NCI-H82 (cell line): ENCODE measurements at regions not wholly inside any gene's neighbourhood (a gene's known extent, or its start where the extent isn't known, plus 50 kb on each side); places are given as distances from the start of the nearest gene placed in this dataset.

Experiments used
- DNase-seq: peaks from one replicate; lab custom pipeline; 2025; lab: John Stamatoyannopoulos, UW

- no peak for DNase-seq
Measured at GRCh38 chr2:136215908-136216472, 98.0 kb upstream of the CXCR4 start.

GRCh38 chr2:136215449-136215848 lies 97.5 kb upstream of the CXCR4 start:
- peak; percentile 21 for DNase-seq

GRCh38 chr2:136214307-136215200 lies 96.6 kb upstream of the CXCR4 start:
- DNase-seq = no peak

GRCh38 chr2:136213836-136214235 lies 95.9 kb upstream of the CXCR4 start:
- no peak for DNase-seq

- no peak for DNase-seq
Measured at GRCh38 chr2:136212426-136213378, 94.8 kb upstream of the CXCR4 start.

GRCh38 chr2:136211701-136212100 lies 93.8 kb upstream of the CXCR4 start:
- DNase-seq = peak; percentile 82

GRCh38 chr2:136210822-136211221 lies 92.9 kb upstream of the CXCR4 start:
- no peak for DNase-seq

- DNase-seq = no peak
Measured at GRCh38 chr2:136210455-136210805, 92.5 kb upstream of the CXCR4 start.

- DNase-seq = no peak
Measured at GRCh38 chr2:136209561-136210454, 91.9 kb upstream of the CXCR4 start.

- no peak for DNase-seq
Measured at GRCh38 chr2:136208682-136209420, 90.9 kb upstream of the CXCR4 start.

GRCh38 chr2:136207665-136208064 lies 89.7 kb upstream of the CXCR4 start:
- no peak for DNase-seq

GRCh38 chr2:136207030-136207623 lies 89.2 kb upstream of the CXCR4 start:
- DNase-seq = no peak

GRCh38 chr2:136206613-136207012 lies 88.7 kb upstream of the CXCR4 start:
- DNase-seq = no peak

- DNase-seq = no peak
Measured at GRCh38 chr2:136205615-136206014, 87.7 kb upstream of the CXCR4 start.

GRCh38 chr2:136204971-136205370 lies 87.0 kb upstream of the CXCR4 start:
- DNase-seq = no peak

GRCh38 chr2:136195226-136195625 lies 77.3 kb upstream of the CXCR4 start:
- no peak for DNase-seq

- DNase-seq = peak; percentile 7
Measured at GRCh38 chr2:136191041-136191440, 73.1 kb upstream of the CXCR4 start.

GRCh38 chr2:136189221-136189782 lies 71.4 kb upstream of the CXCR4 start:
- DNase-seq = no peak

- DNase-seq = no peak
Measured at GRCh38 chr2:136188086-136188485, 70.1 kb upstream of the CXCR4 start.
